ENCODE measurements at regions not wholly inside any gene's neighbourhood (a gene's known extent, or its start where the extent isn't known, plus 50 kb on each side); places are given as distances from the start of the nearest gene placed in this dataset.

DNA sequence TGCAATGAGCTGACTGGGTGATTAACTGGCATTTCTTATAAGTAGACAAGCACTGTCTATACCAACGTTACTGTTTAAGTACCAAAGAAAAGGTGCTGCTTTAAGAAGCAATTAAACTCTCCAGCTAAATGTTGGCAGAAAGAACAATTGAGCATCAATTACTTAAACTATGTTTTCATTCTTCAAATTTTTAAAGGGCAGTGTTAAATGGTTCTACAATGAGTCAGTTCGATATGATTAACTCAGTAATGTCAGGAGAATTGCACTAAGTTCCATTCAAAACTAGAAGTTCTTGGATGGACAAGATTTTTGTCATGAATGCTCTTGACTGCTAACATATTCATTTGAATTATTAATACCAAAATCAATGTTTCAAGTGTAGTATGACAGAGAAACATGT is 593.7 kb downstream of the DNAH5 start:
- no peaks in the 10 kb centered on the region for H3K9me3 ChIP-seq (ENCODE audit: control insufficient read depth, insufficient read depth, low read depth, low read length)
- no peaks in the 10 kb centered on the region for H3K36me3 ChIP-seq (ENCODE audit: control insufficient read depth in 2 of 2, insufficient read depth in 1 of 2, low read length in 2 of 2)
- CTCF ChIA-PET = interaction anchor here (0.6 kb wide), 1 partner anchor 1058 kb away, joined by 3 read pairs; no protein-coding TSS in a partner anchor
- no peak overlapping the region for H3K4me3 ChIP-seq (ENCODE audit: low read depth, low read length)
- TF ChIP-seq, protein P1, sequence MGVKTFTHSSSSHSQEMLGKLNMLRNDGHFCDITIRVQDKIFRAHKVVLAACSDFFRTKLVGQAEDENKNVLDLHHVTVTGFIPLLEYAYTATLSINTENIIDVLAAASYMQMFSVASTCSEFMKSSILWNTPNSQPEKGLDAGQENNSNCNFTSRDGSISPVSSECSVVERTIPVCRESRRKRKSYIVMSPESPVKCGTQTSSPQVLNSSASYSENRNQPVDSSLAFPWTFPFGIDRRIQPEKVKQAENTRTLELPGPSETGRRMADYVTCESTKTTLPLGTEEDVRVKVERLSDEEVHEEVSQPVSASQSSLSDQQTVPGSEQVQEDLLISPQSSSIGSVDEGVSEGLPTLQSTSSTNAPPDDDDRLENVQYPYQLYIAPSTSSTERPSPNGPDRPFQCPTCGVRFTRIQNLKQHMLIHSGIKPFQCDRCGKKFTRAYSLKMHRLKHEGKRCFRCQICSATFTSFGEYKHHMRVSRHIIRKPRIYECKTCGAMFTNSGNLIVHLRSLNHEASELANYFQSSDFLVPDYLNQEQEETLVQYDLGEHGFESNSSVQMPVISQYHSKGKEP (tag by site-specific recombination; IDR thresholded peaks at IDR 0.05) = no peak
- TF ChIP-seq, protein P2, sequence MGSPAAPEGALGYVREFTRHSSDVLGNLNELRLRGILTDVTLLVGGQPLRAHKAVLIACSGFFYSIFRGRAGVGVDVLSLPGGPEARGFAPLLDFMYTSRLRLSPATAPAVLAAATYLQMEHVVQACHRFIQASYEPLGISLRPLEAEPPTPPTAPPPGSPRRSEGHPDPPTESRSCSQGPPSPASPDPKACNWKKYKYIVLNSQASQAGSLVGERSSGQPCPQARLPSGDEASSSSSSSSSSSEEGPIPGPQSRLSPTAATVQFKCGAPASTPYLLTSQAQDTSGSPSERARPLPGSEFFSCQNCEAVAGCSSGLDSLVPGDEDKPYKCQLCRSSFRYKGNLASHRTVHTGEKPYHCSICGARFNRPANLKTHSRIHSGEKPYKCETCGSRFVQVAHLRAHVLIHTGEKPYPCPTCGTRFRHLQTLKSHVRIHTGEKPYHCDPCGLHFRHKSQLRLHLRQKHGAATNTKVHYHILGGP (tag by site-specific recombination; IDR thresholded peaks at IDR 0.05) = no peak
- no peak for TF ChIP-seq ZNF600 (tag by site-specific recombination; IDR thresholded peaks at IDR 0.05)
- TF ChIP-seq ZNF223 (tag by site-specific recombination; IDR thresholded peaks at IDR 0.05) = no peak
- no peak for TF ChIP-seq ZNF561 (tag by site-specific recombination; IDR thresholded peaks at IDR 0.05; ENCODE audit: borderline replicate concordance)
- no peak for TF ChIP-seq ZBTB21 (tag by site-specific recombination; IDR thresholded peaks at IDR 0.05)
- TF ChIP-seq, protein P3, sequence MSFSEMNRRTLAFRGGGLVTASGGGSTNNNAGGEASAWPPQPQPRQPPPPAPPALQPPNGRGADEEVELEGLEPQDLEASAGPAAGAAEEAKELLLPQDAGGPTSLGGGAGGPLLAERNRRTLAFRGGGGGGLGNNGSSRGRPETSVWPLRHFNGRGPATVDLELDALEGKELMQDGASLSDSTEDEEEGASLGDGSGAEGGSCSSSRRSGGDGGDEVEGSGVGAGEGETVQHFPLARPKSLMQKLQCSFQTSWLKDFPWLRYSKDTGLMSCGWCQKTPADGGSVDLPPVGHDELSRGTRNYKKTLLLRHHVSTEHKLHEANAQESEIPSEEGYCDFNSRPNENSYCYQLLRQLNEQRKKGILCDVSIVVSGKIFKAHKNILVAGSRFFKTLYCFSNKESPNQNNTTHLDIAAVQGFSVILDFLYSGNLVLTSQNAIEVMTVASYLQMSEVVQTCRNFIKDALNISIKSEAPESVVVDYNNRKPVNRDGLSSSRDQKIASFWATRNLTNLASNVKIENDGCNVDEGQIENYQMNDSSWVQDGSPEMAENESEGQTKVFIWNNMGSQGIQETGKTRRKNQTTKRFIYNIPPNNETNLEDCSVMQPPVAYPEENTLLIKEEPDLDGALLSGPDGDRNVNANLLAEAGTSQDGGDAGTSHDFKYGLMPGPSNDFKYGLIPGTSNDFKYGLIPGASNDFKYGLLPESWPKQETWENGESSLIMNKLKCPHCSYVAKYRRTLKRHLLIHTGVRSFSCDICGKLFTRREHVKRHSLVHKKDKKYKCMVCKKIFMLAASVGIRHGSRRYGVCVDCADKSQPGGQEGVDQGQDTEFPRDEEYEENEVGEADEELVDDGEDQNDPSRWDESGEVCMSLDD (tag by site-specific recombination; IDR thresholded peaks at IDR 0.05) = no peak
- TF ChIP-seq ZNF274 (IDR thresholded peaks at IDR 0.05; ENCODE audit: low read length) = no peak
- no peak for TF ChIP-seq ZNF274 (tag by site-specific recombination; IDR thresholded peaks at IDR 0.05; ENCODE audit: borderline replicate concordance)
- no peak for TF ChIP-seq ZNF596 (tag by site-specific recombination; IDR thresholded peaks at IDR 0.05)
- no peak for TF ChIP-seq FEZF1 (tag by site-specific recombination; IDR thresholded peaks at IDR 0.05)
- TF ChIP-seq ZNF366 (tag by site-specific recombination; conservative IDR thresholded peaks at IDR 0.05) = no peak
- TF ChIP-seq, protein P4, sequence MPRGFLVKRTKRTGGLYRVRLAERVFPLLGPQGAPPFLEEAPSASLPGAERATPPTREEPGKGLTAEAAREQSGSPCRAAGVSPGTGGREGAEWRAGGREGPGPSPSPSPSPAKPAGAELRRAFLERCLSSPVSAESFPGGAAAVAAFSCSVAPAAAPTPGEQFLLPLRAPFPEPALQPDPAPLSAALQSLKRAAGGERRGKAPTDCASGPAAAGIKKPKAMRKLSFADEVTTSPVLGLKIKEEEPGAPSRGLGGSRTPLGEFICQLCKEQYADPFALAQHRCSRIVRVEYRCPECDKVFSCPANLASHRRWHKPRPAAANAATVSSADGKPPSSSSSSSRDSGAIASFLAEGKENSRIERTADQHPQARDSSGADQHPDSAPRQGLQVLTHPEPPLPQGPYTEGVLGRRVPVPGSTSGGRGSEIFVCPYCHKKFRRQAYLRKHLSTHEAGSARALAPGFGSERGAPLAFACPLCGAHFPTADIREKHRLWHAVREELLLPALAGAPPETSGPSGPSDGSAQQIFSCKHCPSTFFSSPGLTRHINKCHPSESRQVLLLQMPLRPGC (tag by site-specific recombination; IDR thresholded peaks at IDR 0.05) = no peak
- TF ChIP-seq, protein P5, sequence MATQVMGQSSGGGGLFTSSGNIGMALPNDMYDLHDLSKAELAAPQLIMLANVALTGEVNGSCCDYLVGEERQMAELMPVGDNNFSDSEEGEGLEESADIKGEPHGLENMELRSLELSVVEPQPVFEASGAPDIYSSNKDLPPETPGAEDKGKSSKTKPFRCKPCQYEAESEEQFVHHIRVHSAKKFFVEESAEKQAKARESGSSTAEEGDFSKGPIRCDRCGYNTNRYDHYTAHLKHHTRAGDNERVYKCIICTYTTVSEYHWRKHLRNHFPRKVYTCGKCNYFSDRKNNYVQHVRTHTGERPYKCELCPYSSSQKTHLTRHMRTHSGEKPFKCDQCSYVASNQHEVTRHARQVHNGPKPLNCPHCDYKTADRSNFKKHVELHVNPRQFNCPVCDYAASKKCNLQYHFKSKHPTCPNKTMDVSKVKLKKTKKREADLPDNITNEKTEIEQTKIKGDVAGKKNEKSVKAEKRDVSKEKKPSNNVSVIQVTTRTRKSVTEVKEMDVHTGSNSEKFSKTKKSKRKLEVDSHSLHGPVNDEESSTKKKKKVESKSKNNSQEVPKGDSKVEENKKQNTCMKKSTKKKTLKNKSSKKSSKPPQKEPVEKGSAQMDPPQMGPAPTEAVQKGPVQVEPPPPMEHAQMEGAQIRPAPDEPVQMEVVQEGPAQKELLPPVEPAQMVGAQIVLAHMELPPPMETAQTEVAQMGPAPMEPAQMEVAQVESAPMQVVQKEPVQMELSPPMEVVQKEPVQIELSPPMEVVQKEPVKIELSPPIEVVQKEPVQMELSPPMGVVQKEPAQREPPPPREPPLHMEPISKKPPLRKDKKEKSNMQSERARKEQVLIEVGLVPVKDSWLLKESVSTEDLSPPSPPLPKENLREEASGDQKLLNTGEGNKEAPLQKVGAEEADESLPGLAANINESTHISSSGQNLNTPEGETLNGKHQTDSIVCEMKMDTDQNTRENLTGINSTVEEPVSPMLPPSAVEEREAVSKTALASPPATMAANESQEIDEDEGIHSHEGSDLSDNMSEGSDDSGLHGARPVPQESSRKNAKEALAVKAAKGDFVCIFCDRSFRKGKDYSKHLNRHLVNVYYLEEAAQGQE (tag by site-specific recombination; IDR thresholded peaks at IDR 0.05) = no peak
- TF ChIP-seq, protein P6, sequence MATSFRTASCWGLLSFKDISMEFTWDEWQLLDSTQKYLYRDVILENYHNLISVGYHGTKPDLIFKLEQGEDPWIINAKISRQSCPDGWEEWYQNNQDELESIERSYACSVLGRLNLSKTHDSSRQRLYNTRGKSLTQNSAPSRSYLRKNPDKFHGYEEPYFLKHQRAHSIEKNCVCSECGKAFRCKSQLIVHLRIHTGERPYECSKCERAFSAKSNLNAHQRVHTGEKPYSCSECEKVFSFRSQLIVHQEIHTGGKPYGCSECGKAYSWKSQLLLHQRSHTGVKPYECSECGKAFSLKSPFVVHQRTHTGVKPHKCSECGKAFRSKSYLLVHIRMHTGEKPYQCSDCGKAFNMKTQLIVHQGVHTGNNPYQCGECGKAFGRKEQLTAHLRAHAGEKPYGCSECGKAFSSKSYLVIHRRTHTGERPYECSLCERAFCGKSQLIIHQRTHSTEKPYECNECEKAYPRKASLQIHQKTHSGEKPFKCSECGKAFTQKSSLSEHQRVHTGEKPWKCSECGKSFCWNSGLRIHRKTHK (tag by site-specific recombination; IDR thresholded peaks at IDR 0.05) = no peak
- TF ChIP-seq ZNF544 (tag by site-specific recombination; IDR thresholded peaks at IDR 0.05) = no peak
- no peak overlapping the region for H3K27ac ChIP-seq (ENCODE audit: extremely low read depth, low read depth, low read length)
- no peaks in the 10 kb centered on the region for H3K4me1 ChIP-seq (ENCODE audit: control insufficient read depth, insufficient read depth, low read length)
- POLR2A ChIA-PET = no interaction called here
